Left lung (tissue), 4 donors: ENCODE measurements at regions not wholly inside any gene's neighbourhood (a gene's known extent, or its start where the extent isn't known, plus 50 kb on each side); places are given as distances from the start of the nearest gene placed in this dataset.

Source experiments
- ATAC-seq: fragments of 200-7000 bp; cut with Tn5 transposase; one replicate; pipeline ENCODE4 v1.9.1; 2020; ENCODE audit warnings: moderate library complexity
- DNase-seq, 4 donors: peaks; one replicate each; pipeline ENCODE4 v3.0.0-alpha.2; 2013 to 2020
- H3K27ac ChIP-seq, 2 donors: fragments of 200-600 bp; sonication (generic) in 1 of 2; one replicate each; pipeline versions ENCODE4 v1.5.0 to v1.8.0; 2020 to 2021
- H3K27me3 ChIP-seq, 2 donors: fragments of 200-600 bp; sonication (generic) in 1 of 2; one replicate each; pipeline versions ENCODE4 v1.5.0 to v1.8.0; 2020 to 2021
- H3K36me3 ChIP-seq, 2 donors: fragments of 200-600 bp; sonication (generic) in 1 of 2; one replicate each; pipeline versions ENCODE4 v1.5.0 to v1.8.0; 2020 to 2021
- H3K4me1 ChIP-seq, 2 donors: fragments of 200-600 bp; one replicate each; pipeline ENCODE4 v1.8.0; 2021
- H3K4me3 ChIP-seq, 2 donors: fragments of 200-600 bp; sonication (generic) in 1 of 2; one replicate each; pipeline versions ENCODE4 v1.5.0 to v1.8.0; 2020 to 2021; ENCODE audit warnings: mild to moderate bottlenecking in 1 of 2
- H3K9me3 ChIP-seq, 2 donors: fragments of 200-600 bp; sonication (generic) in 1 of 2; one replicate each; pipeline versions ENCODE4 v1.5.0 to v1.8.0; 2020 to 2021
- intact Hi-C, 2 donors: fragments of 100-400 bp; cut with DNase I; formaldehyde crosslinking; loops; one replicate each; pipeline versions ENCODE4 v1.11.2 to v1.14.2; 2022
- TF ChIP-seq, protein P1 (sequence below), 2 donors: fragments of 200-600 bp; sonication (generic) in 1 of 2; IDR thresholded peaks; one replicate each; pipeline versions ENCODE4 v1.5.0 to v1.8.0; 2021; ENCODE audit warnings: antibody characterized with exemption in 2 of 2
- donor health status: DM: no; HTN: yes; CAD: no.
- donor health status: DM: no; HTN: no; CAD: no.

DNA sequence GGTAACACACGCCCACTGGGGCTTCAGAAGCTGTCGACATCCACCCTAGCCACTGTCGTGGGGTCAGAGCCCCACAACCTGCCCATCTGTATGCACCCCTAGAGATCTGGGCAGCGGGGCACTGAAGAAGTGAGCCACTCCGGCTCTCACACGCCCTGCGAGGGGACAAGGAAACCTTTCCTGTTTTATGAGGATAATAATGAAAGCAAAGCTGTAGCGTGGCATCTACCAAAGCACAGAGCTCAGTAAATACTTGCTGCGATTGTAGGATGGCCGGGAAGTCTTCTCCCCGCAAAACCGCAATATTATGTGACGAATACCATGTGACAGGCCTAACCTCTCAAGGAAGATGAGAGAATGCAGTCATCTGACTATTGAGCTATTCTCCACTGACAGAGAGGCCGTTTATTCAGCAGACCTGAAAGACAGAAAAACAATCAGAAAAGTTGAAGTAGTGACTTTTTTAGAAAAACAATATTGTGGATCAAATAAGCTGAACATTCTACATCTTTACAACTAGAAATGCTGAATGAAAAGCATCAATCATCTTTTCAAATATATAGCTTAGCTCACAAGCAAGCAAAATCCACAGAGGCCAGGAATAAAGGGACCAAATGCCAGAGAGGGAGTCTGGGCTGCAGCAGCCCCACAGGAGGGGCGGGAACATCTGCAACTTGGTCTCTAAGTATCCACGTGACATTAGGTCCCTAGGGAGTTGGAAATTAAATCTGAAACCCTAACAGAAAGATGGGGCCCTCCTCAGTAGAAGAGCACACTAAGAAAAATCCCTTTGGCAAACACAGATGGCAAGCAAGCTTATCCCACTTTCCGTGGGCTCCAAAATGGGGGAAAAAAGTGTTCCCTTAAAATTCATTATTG is 207.8 kb downstream of the TTLL2 start:
- Histone ChIP-seq H3K27me3 (no peaks in the 10 kb centered on the region), H3K4me3 (no peak overlapping the region), H3K27ac (no peak overlapping the region), H3K36me3 (no peaks in the 10 kb centered on the region), H3K4me1 (no peaks in the 10 kb centered on the region), H3K9me3 (no peaks in the 10 kb centered on the region)
- TF ChIP-seq, protein P1, sequence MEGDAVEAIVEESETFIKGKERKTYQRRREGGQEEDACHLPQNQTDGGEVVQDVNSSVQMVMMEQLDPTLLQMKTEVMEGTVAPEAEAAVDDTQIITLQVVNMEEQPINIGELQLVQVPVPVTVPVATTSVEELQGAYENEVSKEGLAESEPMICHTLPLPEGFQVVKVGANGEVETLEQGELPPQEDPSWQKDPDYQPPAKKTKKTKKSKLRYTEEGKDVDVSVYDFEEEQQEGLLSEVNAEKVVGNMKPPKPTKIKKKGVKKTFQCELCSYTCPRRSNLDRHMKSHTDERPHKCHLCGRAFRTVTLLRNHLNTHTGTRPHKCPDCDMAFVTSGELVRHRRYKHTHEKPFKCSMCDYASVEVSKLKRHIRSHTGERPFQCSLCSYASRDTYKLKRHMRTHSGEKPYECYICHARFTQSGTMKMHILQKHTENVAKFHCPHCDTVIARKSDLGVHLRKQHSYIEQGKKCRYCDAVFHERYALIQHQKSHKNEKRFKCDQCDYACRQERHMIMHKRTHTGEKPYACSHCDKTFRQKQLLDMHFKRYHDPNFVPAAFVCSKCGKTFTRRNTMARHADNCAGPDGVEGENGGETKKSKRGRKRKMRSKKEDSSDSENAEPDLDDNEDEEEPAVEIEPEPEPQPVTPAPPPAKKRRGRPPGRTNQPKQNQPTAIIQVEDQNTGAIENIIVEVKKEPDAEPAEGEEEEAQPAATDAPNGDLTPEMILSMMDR (IDR thresholded peaks at IDR 0.05), result no peak
- intact Hi-C loops, result no loop called here
- DNase-seq (no peak), ATAC-seq (no peak)

DNA sequence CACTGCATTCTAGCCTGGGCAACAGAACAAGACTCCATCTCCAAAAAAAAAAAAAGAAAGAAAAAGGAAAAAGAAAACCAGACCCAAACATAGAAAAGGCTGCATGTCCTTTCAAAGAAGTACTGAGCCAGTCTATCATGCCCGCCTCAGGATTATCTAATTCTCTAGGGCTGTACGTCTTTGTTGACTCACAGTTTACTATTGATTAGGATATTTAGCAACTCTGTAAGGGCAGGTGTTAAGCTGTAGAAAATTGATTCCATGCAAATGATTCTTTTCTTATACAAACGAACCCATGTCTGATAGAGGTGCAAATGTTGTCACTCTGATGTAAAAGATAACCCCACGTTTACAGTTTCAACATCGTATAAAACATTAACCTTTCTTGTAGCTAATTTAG is 209.0 kb downstream of the TTLL2 start:
- TF ChIP-seq, protein P1 (IDR thresholded peaks at IDR 0.05), result no peak

DNA sequence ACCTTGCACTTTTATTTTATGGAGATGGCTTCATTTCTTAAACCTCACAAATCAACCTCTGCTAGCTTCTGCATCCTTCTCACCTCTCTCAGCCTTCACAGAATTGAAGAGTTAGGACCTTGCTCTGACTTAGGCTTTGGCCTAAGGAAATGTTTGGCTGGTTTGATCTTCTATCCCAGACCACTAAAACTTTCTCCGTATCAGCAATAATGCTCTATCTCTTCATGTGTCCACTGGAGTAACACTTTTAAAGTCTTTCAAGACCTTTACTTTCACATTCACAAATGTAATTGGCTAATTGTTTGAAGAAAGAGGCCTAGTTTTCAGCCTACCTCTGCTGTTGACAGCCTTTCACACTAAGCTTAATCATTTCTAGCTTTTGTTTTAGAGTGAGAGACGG is 212.9 kb downstream of the TTLL2 start:
- TF ChIP-seq, protein P1 (IDR thresholded peaks at IDR 0.05), result no peak
- Histone ChIP-seq H3K4me3 (no peak overlapping the region), H3K9me3 (no peaks in the 10 kb centered on the region), H3K4me1 (no peaks in the 10 kb centered on the region), H3K27ac (no peak overlapping the region), H3K36me3 (no peaks in the 10 kb centered on the region), H3K27me3 (no peaks in the 10 kb centered on the region)
- no peak for DNase-seq
- ATAC-seq, result no peak
- intact Hi-C loops, result no loop called here

More for the DNA sequence above, 209.0 kb downstream of the TTLL2 start:
- no peaks in the 10 kb centered on the region for H3K4me1 ChIP-seq
- ATAC-seq (no peak), DNase-seq (no peak)
- H3K9me3 ChIP-seq, result no peaks in the 10 kb centered on the region
- intact Hi-C loops, result no loop called here
- H3K27me3 ChIP-seq, result no peaks in the 10 kb centered on the region
- no peak overlapping the region for H3K27ac ChIP-seq
- no peaks in the 10 kb centered on the region for H3K36me3 ChIP-seq
- H3K4me3 ChIP-seq, result no peak overlapping the region

DNA sequence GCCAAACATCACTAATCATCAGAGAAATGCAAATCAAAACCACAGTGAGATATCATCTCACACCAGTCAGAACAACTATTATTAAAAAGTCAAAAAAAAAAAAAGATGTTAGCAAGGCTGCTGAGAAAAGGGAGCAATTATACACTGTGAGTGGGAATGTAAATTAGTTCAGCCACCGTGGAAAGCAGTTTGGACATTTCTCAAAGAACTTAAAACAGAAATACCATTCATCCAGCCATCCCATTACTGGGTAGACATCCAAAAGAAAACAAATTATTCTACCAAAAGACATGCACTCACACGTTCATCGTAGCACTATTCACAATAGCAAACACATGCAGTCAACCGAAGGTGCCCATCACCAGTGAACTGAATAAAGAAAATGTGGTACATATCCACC is 213.9 kb downstream of the TTLL2 start:
- DNase-seq (no peak), ATAC-seq (no peak)
- Histone ChIP-seq H3K27me3 (no peaks in the 10 kb centered on the region), H3K4me1 (peaks cover 2 to 4% of the 10 kb centered on the region in 2 donors), H3K36me3 (no peaks in the 10 kb centered on the region), H3K9me3 (no peaks in the 10 kb centered on the region), H3K4me3 (no peak overlapping the region), H3K27ac (no peak overlapping the region)
- intact Hi-C loops, result no loop called here
- TF ChIP-seq, protein P1 (IDR thresholded peaks at IDR 0.05), result no peak

DNA sequence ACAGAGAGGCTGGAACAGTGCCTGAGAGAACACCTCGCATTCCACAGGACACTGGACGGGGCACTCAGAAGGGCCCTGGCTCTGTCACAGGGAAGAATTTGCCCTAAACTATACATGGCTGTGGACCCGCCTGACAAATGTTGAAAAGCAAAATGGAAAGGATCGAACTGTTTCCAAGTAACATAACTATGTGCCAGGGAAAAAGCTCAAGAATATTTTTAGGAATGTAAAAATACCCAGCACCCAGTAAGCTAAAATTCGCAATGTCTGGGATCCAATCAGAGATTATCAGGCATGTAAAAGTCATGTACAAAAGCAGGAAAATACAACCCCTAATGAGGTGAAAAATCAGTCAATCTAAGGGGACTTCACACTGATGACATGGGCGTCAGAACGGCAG is 215.9 kb downstream of the TTLL2 start:
- H3K27me3 ChIP-seq, result no peaks in the 10 kb centered on the region
- TF ChIP-seq, protein P1 (IDR thresholded peaks at IDR 0.05), result no peak
- intact Hi-C loops, result no loop called here
- no peak overlapping the region for H3K27ac ChIP-seq
- H3K9me3 ChIP-seq, result no peaks in the 10 kb centered on the region
- DNase-seq, result no peak
- H3K36me3 ChIP-seq, result no peaks in the 10 kb centered on the region
- H3K4me3 ChIP-seq, result no peak overlapping the region
- H3K4me1 ChIP-seq, result peaks cover 4 to 5% of the 10 kb centered on the region in 2 donors
- no peak for ATAC-seq
